Skeletal muscle satellite cell (primary cell): ENCODE measurements at regions not wholly inside any gene's neighbourhood (a gene's known extent, or its start where the extent isn't known, plus 50 kb on each side); places are given as distances from the start of the nearest gene placed in this dataset.

Source experiments
- H3K27me3 ChIP-seq: 2 replicates; pipeline ENCODE4 v1.7.0; 2013; ENCODE audit warnings: low read length; ENCODE audit not compliant: control insufficient read depth, insufficient read depth
- H3K36me3 ChIP-seq: 2 replicates; pipeline ENCODE4 v1.7.0; 2013; ENCODE audit warnings: mild to moderate bottlenecking, control low read depth, low read length; ENCODE audit not compliant: insufficient read depth
- H3K4me1 ChIP-seq: 2 replicates; pipeline ENCODE4 v1.7.0; 2013; ENCODE audit warnings: low read length; ENCODE audit not compliant: control insufficient read depth, insufficient read depth
- H3K4me2 ChIP-seq: 2 replicates; pipeline ENCODE4 v1.7.0; 2013; ENCODE audit warnings: mild to moderate bottlenecking, low read length
- H3K4me3 ChIP-seq: 2 replicates; pipeline ENCODE4 v1.7.0; 2013; ENCODE audit warnings: low read length
- H3K9ac ChIP-seq: 2 replicates; pipeline ENCODE4 v1.7.0; 2013; ENCODE audit warnings: mild to moderate bottlenecking, low read depth, low read length, moderate library complexity
- H3K9me3 ChIP-seq: replicated peaks from 2 replicates; pipeline ENCODE4 v1.7.0; 2013; ENCODE audit warnings: mild to moderate bottlenecking, control low read depth, low read length

- Histone ChIP-seq H3K36me3 (no peaks in the 10 kb centered on the region), H3K9me3 (no peaks in the 10 kb centered on the region), H3K9ac (no peak overlapping the region), H3K4me1 (peaks cover 5% of the 10 kb centered on the region), H3K27me3 (no peaks in the 10 kb centered on the region), H3K4me3 (no peak overlapping the region), H3K4me2 (no peak overlapping the region)
These were observed 657.5 kb downstream of the RFPL4B start for GRCh38 chr6:113004470-113005270.

DNA sequence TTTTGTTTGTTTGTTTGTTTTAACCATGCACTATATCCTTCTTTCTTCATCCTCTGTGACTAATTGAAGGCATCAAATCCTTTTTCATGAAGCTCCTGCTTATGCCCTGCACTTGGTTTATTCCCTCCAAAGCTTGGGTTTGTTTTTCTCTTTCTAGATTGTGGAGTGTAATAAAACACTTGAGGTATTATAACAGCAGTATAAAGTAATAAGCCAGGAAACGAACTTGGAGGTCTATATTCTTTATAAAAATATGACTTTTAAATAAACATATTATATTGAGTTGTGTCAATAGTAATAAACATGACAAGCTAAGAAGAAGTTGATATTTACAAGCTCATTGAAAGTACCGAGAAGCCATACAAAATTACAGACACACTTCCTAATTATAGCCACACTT is 659.4 kb downstream of the RFPL4B start:
- no peak overlapping the region for H3K4me3 ChIP-seq
- no peak overlapping the region for H3K9ac ChIP-seq
- no peak overlapping the region for H3K4me2 ChIP-seq
- no peaks in the 10 kb centered on the region for H3K27me3 ChIP-seq
- no peaks in the 10 kb centered on the region for H3K9me3 ChIP-seq
- no peaks in the 10 kb centered on the region for H3K36me3 ChIP-seq
- peaks cover 22% of the 10 kb centered on the region for H3K4me1 ChIP-seq

DNA sequence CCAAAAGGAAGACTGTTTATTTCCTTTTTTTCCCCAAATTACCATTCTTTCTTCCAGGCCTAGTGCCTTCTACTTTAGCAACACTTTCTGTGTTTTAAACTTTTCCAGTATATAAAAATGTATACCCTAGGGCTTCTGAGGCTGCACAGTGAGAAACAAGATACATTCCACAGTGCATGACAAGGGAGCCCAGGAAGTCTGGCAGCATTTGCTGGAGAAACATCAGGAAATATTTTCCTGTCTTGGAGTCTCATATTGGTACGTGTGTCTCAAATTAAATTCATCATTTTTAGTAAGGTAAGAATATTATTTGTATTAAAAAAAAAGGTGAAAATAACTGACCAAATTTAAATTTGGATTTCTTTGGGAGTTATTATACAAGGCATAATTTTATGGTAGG is 662.6 kb downstream of the RFPL4B start:
- Histone ChIP-seq H3K9me3 (no peaks in the 10 kb centered on the region), H3K4me3 (no peak overlapping the region), H3K9ac (no peak overlapping the region), H3K4me2 (no peak overlapping the region), H3K4me1 (peaks cover 30% of the 10 kb centered on the region), H3K36me3 (no peaks in the 10 kb centered on the region), H3K27me3 (no peaks in the 10 kb centered on the region)

- H3K9ac ChIP-seq, result no peak overlapping the region
- no peak overlapping the region for H3K4me2 ChIP-seq
These were observed 663.3 kb downstream of the RFPL4B start for GRCh38 chr6:113010196-113010989.

DNA sequence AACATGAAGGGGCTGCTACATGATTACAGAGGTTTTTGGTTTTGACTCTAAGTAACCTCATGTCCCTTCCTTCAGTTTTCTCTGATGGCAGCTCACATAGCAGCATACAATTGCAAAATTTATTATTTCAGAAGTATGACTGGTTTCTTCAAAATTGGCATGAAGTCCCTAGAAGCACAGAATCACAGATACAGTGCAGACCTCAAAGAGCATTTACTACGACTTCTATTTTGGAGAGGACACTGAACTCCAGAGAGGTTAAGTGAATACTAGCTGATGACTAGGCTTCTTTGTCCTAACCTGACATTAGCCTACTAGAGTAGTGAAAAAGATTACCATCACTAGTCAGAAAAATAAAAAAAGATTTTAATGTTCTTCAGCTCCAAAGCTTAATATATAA is 664.3 kb downstream of the RFPL4B start:
- Histone ChIP-seq H3K27me3 (no peaks in the 10 kb centered on the region), H3K4me3 (no peak overlapping the region), H3K9ac (no peak overlapping the region), H3K9me3 (no peaks in the 10 kb centered on the region), H3K4me1 (peaks cover 30% of the 10 kb centered on the region), H3K4me2 (peak overlapping the region; percentile 6), H3K36me3 (no peaks in the 10 kb centered on the region)

More at GRCh38 chr6:113010196-113010989, 663.3 kb downstream of the RFPL4B start:
- Histone ChIP-seq H3K9me3 (no peaks in the 10 kb centered on the region), H3K36me3 (no peaks in the 10 kb centered on the region), H3K4me3 (no peak overlapping the region), H3K4me1 (peaks cover 30% of the 10 kb centered on the region), H3K27me3 (no peaks in the 10 kb centered on the region)

GRCh38 chr6:113011801-113012200 is 664.7 kb downstream of the RFPL4B start:
- Histone ChIP-seq H3K9ac (peak overlapping the region; percentile 4), H3K27me3 (no peaks in the 10 kb centered on the region), H3K36me3 (no peaks in the 10 kb centered on the region), H3K4me1 (peaks cover 30% of the 10 kb centered on the region), H3K4me2 (peak overlapping the region; percentile 6), H3K9me3 (no peaks in the 10 kb centered on the region), H3K4me3 (no peak overlapping the region)

GRCh38 chr6:113015249-113015648 is 668.1 kb downstream of the RFPL4B start:
- Histone ChIP-seq H3K36me3 (no peaks in the 10 kb centered on the region), H3K4me1 (peaks cover 34% of the 10 kb centered on the region), H3K4me2 (no peak overlapping the region), H3K9ac (peak overlapping the region; percentile 25), H3K4me3 (no peak overlapping the region), H3K27me3 (no peaks in the 10 kb centered on the region), H3K9me3 (no peaks in the 10 kb centered on the region)

- H3K4me3 ChIP-seq, result no peak overlapping the region
These were observed 670.2 kb downstream of the RFPL4B start for GRCh38 chr6:113017353-113017752.

DNA sequence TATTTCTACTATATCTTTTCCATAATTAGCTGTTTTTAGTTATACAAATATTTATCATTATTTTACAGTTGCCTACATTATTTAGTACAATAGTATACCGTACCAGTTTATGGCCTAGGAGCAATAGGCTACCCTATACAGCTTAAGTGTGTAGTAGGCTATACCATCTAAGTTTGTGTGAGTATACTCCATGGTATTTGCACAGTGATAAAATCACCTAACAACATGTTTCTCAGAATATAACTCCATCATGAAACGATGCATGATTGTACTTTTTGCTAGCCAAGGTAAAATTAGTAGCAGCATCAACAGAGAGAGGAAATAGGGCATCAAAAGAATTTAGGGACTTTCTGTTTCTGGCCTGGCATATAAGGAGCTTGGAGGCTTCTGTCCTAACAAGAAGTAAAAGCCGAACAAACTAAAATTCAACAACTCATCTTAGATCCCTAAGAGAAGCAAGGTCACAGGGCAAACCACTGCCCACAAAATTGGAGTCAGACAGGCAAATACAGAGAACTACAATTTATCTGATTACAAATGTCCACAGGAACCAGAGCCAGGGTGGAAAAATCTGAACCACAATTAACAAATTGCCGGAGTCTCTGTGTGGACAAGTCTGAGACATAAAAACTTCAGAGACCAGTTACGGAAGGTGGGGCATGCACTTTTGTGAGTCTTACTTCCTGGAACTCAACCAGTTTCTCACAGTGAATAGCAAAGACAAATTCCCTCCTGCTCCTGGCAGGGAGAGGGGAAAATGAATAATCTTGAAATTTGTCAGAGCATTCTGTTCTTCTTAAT is 671.4 kb downstream of the RFPL4B start:
- Histone ChIP-seq H3K4me2 (peak overlapping the region; percentile 50), H3K36me3 (no peaks in the 10 kb centered on the region), H3K9me3 (no peaks in the 10 kb centered on the region), H3K9ac (peak overlapping the region; percentile 47), H3K4me1 (peaks cover 14% of the 10 kb centered on the region), H3K27me3 (no peaks in the 10 kb centered on the region), H3K4me3 (peak overlapping the region; percentile 5)

More at GRCh38 chr6:113017353-113017752, 670.2 kb downstream of the RFPL4B start:
- Histone ChIP-seq H3K9me3 (no peaks in the 10 kb centered on the region), H3K36me3 (no peaks in the 10 kb centered on the region), H3K4me1 (peaks cover 15% of the 10 kb centered on the region), H3K9ac (no peak overlapping the region), H3K4me2 (no peak overlapping the region), H3K27me3 (no peaks in the 10 kb centered on the region)

DNA sequence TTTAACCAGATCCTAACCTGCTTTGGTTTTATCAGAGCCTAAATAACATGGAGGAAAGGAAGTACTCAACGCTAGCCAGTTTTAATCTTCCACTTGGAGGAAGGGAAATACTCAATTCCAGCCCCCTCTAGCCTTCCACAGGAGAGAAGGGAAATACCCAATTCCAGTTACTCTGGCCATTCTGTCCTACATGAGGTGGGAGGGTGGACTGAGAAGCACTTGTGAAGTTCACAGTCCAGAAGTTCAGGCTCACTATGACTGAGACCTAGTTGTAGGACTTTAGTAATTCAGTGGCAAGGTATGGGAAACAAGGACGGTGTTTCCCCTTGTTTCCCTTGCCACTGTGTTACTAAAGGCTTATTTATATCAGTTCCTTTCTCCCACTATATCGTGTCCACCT is 672.0 kb downstream of the RFPL4B start:
- Histone ChIP-seq H3K9me3 (no peaks in the 10 kb centered on the region), H3K4me1 (peaks cover 14% of the 10 kb centered on the region), H3K27me3 (no peaks in the 10 kb centered on the region), H3K4me2 (peak overlapping the region; percentile 50), H3K36me3 (no peaks in the 10 kb centered on the region), H3K4me3 (peak overlapping the region; percentile 5), H3K9ac (peak overlapping the region; percentile 47)

- no peaks in the 10 kb centered on the region for H3K27me3 ChIP-seq
- H3K36me3 ChIP-seq, result no peaks in the 10 kb centered on the region
- no peaks in the 10 kb centered on the region for H3K4me1 ChIP-seq
- no peaks in the 10 kb centered on the region for H3K9me3 ChIP-seq
- no peak overlapping the region for H3K4me3 ChIP-seq
- H3K9ac ChIP-seq, result no peak overlapping the region
- no peak overlapping the region for H3K4me2 ChIP-seq
These were observed 680.6 kb downstream of the RFPL4B start for GRCh38 chr6:113027780-113028179.
